Femur (tissue), 1 donor: ENCODE measurements at regions not wholly inside any gene's neighbourhood (a gene's known extent, or its start where the extent isn't known, plus 50 kb on each side); places are given as distances from the start of the nearest gene placed in this dataset.
A peak's percentile ranks its signal among the peaks of the same experiment; 100 is the strongest.

Source experiments
- DNase-seq: peaks from one replicate; pipeline ENCODE4 v3.0.0-alpha.2; 2017

GRCh38 chr2:163541943-163542342 lies 193.9 kb downstream of the FIGN start:
- no peak for DNase-seq

- no peak for DNase-seq
Observed at GRCh38 chr2:163541495-163541894, 194.3 kb downstream of the FIGN start.

- DNase-seq = no peak
Observed at GRCh38 chr2:163528640-163529217, 207.1 kb downstream of the FIGN start.

- DNase-seq = no peak
Observed at GRCh38 chr2:163527381-163527780, 208.4 kb downstream of the FIGN start.

- no peak for DNase-seq
Observed at GRCh38 chr2:163518762-163519161, 217.0 kb downstream of the FIGN start.

- DNase-seq = no peak
Observed at GRCh38 chr2:163515836-163516235, 220.0 kb downstream of the FIGN start.

GRCh38 chr2:163505281-163505680 lies 230.5 kb downstream of the FIGN start:
- DNase-seq = no peak

GRCh38 chr2:163493359-163494298 lies 242.2 kb downstream of the FIGN start:
- DNase-seq = no peak

GRCh38 chr2:163491850-163492249 lies 244.0 kb downstream of the FIGN start:
- no peak for DNase-seq

- DNase-seq = no peak
Observed at GRCh38 chr2:163490281-163490680, 245.5 kb downstream of the FIGN start.

GRCh38 chr2:163481515-163481914 lies 254.3 kb downstream of the FIGN start:
- no peak for DNase-seq

GRCh38 chr2:163479599-163479998 lies 256.2 kb downstream of the FIGN start:
- no peak for DNase-seq

GRCh38 chr2:163475815-163476214 lies 260.0 kb downstream of the FIGN start:
- DNase-seq = no peak

- DNase-seq = no peak
Observed at GRCh38 chr2:163474889-163475288, 260.9 kb downstream of the FIGN start.

GRCh38 chr2:163474319-163474744 lies 261.5 kb downstream of the FIGN start:
- no peak for DNase-seq

- no peak for DNase-seq
Observed at GRCh38 chr2:163471947-163472346, 263.9 kb downstream of the FIGN start.

GRCh38 chr2:163469561-163469962 lies 266.2 kb downstream of the FIGN start:
- peak; percentile 20 for DNase-seq

GRCh38 chr2:163467251-163467630 lies 268.6 kb downstream of the FIGN start:
- peak; percentile 57 for DNase-seq

- no peak for DNase-seq
Observed at GRCh38 chr2:163466331-163467250, 269.2 kb downstream of the FIGN start.

- DNase-seq = no peak
Observed at GRCh38 chr2:163465440-163465839, 270.4 kb downstream of the FIGN start.

GRCh38 chr2:163463411-163463810 lies 272.4 kb downstream of the FIGN start:
- DNase-seq = no peak

GRCh38 chr2:163462993-163463392 lies 272.8 kb downstream of the FIGN start:
- DNase-seq = no peak

- no peak for DNase-seq
Observed at GRCh38 chr2:163459986-163460385, 275.8 kb downstream of the FIGN start.
